Stomach smooth muscle (tissue), 2 donors: ENCODE measurements at regions not wholly inside any gene's neighbourhood (a gene's known extent, or its start where the extent isn't known, plus 50 kb on each side); places are given as distances from the start of the nearest gene placed in this dataset.
"Not testable (repeated sequence)": the region's sequence is repeated elsewhere in the genome, so short reads cannot be mapped to it uniquely, and the experiment has no call there.

ENCODE experiments used
- H3K27ac ChIP-seq: one replicate; pipeline ENCODE4 v1.7.0; 2013; ENCODE audit warnings: mild to moderate bottlenecking, low read length, inconsistent platforms
- H3K27me3 ChIP-seq, 2 donors: one replicate each; pipeline ENCODE4 v1.7.0; 2013; ENCODE audit warnings: low read length in 2 of 2; ENCODE audit not compliant: insufficient read depth in 2 of 2, control insufficient read depth in 1 of 2
- H3K36me3 ChIP-seq, 2 donors: one replicate each; pipeline ENCODE4 v1.7.0; 2013; ENCODE audit warnings: low read length in 2 of 2; ENCODE audit not compliant: control insufficient read depth in 2 of 2, insufficient read depth in 2 of 2
- H3K4me1 ChIP-seq: one replicate; pipeline ENCODE4 v1.7.0; 2013; ENCODE audit warnings: low read length; ENCODE audit not compliant: control insufficient read depth, insufficient read depth
- H3K4me3 ChIP-seq, 2 donors: one replicate each; pipeline ENCODE4 v1.7.0; 2013; ENCODE audit warnings: low read length in 2 of 2
- H3K9ac ChIP-seq, 2 donors: one replicate each; pipeline ENCODE4 v1.7.0; 2013; ENCODE audit warnings: low read length in 2 of 2, mild to moderate bottlenecking in 1 of 2
- H3K9me3 ChIP-seq, 2 donors: one replicate each; pipeline ENCODE4 v1.7.0; 2013; ENCODE audit warnings: low read length in 2 of 2; ENCODE audit not compliant: control insufficient read depth in 2 of 2
- donor health status: healthy.
- donor health status: Pancreatic carcinoma.

- H3K4me3 ChIP-seq, H3K27me3 ChIP-seq, H3K9me3 ChIP-seq, H3K27ac ChIP-seq, H3K36me3 ChIP-seq, H3K9ac ChIP-seq, H3K4me1 ChIP-seq: not testable (repeated sequence)
Observed at GRCh38 chr6:71007298-71007697, 50.4 kb upstream of the B3GAT2 start.

- no peak overlapping the region for H3K9ac ChIP-seq
Observed at GRCh38 chr6:71011871-71012371, 55.1 kb upstream of the B3GAT2 start.

GRCh38 chr6:71012866-71013469 is 56.1 kb upstream of the B3GAT2 start:
- Histone ChIP-seq H3K9ac (no peak overlapping the region), H3K9me3 (no peaks in the 10 kb centered on the region), H3K27ac (no peak overlapping the region), H3K4me1 (no peaks in the 10 kb centered on the region), H3K36me3 (no peaks in the 10 kb centered on the region), H3K27me3 (no peaks in the 10 kb centered on the region), H3K4me3 (no peak overlapping the region)

More at GRCh38 chr6:71011871-71012371, 55.1 kb upstream of the B3GAT2 start:
- no peaks in the 10 kb centered on the region for H3K27me3 ChIP-seq
- no peak overlapping the region for H3K4me3 ChIP-seq
- H3K4me1 ChIP-seq: no peaks in the 10 kb centered on the region
- H3K9me3 ChIP-seq: no peaks in the 10 kb centered on the region
- no peaks in the 10 kb centered on the region for H3K36me3 ChIP-seq
- no peak overlapping the region for H3K27ac ChIP-seq

GRCh38 chr6:71015392-71015791 is 58.5 kb upstream of the B3GAT2 start:
- Histone ChIP-seq H3K4me1 (no peaks in the 10 kb centered on the region), H3K27ac (no peak overlapping the region), H3K4me3 (no peak overlapping the region), H3K9me3 (no peaks in the 10 kb centered on the region), H3K9ac (no peak overlapping the region), H3K36me3 (no peaks in the 10 kb centered on the region), H3K27me3 (no peaks in the 10 kb centered on the region)

DNA sequence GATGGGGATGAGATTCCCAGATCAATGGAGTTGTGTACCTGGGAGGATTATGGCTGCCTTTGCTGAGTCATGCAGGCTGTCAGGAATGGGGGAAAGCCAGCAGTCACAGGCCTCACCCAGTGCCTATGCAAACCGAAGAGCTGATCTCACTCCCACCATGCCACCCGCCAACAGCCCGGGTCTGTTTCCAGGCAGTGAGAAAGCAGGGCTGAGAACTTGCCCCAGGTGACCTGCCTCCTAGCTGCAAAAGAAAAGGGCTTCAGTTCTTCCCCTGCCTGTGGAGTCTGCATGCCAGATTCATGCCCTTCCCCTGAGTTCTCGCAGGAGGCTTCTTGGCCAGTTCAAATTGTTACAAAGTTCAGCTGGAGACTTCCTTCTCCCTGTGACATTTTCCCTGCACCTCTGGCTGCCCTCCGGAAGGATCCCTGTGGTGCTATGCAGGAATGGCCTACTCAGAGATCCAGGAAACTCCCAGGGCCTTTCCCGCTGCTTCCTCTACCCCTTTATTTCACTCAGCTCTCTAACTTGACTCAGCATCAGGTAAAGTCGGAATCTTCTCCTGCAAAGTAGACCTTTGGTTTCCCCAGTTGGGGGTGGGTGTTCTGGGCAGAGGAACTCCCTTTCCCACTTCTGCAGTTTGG is 71.5 kb upstream of the B3GAT2 start:
- no peaks in the 10 kb centered on the region for H3K36me3 ChIP-seq
- no peaks in the 10 kb centered on the region for H3K4me1 ChIP-seq
- H3K4me3 ChIP-seq: no peak overlapping the region
- H3K9ac ChIP-seq: no peak overlapping the region
- no peak overlapping the region for H3K27ac ChIP-seq
- H3K27me3 ChIP-seq: no peaks in the 10 kb centered on the region
- no peaks in the 10 kb centered on the region for H3K9me3 ChIP-seq

GRCh38 chr6:71028877-71029252 is 72.0 kb upstream of the B3GAT2 start:
- Histone ChIP-seq H3K9me3 (no peaks in the 10 kb centered on the region), H3K36me3 (no peaks in the 10 kb centered on the region), H3K4me1 (no peaks in the 10 kb centered on the region), H3K4me3 (no peak overlapping the region), H3K27ac (no peak overlapping the region), H3K27me3 (no peaks in the 10 kb centered on the region), H3K9ac (no peak overlapping the region)

DNA sequence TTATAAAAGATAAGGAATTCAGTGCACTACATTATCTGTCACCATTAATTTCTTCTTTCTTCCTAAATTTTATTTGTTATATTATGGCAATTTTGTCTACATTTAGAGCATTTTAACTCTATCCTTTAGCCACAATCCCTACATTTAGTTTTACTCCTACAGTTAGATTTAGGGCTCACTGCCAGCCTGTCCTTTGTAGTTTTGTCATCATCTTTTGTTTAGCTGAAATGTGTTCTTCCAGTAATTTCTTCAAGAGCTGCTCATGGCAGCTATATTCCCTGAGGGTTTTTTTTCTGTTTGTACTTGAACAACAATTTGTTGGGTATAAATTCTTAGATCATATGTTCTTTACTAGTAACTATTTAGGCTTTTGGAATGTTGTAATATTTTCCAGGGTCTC is 72.7 kb upstream of the B3GAT2 start:
- Histone ChIP-seq H3K9ac (no peak overlapping the region), H3K27ac (no peak overlapping the region)

GRCh38 chr6:71031912-71032311 is 75.1 kb upstream of the B3GAT2 start:
- H3K36me3 ChIP-seq: no peaks in the 10 kb centered on the region
- no peaks in the 10 kb centered on the region for H3K9me3 ChIP-seq

More for the DNA sequence above, 72.7 kb upstream of the B3GAT2 start:
- H3K9me3 ChIP-seq: no peaks in the 10 kb centered on the region
- H3K36me3 ChIP-seq: no peaks in the 10 kb centered on the region
- H3K27me3 ChIP-seq: no peaks in the 10 kb centered on the region
- H3K4me3 ChIP-seq: no peak overlapping the region
- H3K4me1 ChIP-seq: no peaks in the 10 kb centered on the region

DNA sequence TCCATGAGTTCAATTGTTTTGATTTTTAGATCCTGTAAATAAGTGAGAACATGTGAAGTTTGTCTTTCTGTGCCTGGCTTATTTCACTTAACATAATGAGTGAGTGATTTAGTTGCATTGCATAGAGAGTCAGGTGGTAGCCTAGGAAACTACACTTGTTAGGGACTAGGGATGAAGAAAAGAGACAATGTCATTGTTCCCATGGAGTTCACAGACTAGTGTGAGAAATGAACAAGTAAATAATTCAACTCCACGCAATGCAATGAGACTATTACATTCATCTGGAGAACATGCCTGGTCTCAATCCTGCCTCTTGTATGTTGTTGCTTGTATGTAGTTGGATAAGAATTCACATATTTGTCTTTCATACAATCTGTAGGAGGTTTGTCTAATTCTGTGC is 76.3 kb upstream of the B3GAT2 start:
- Histone ChIP-seq H3K36me3 (no peaks in the 10 kb centered on the region), H3K27me3 (no peaks in the 10 kb centered on the region), H3K9ac (no peak overlapping the region), H3K27ac (no peak overlapping the region), H3K4me3 (no peak overlapping the region), H3K9me3 (no peaks in the 10 kb centered on the region), H3K4me1 (no peaks in the 10 kb centered on the region)

More at GRCh38 chr6:71031912-71032311, 75.1 kb upstream of the B3GAT2 start:
- no peaks in the 10 kb centered on the region for H3K27me3 ChIP-seq
- H3K27ac ChIP-seq: no peak overlapping the region
- H3K9ac ChIP-seq: no peak overlapping the region
- no peaks in the 10 kb centered on the region for H3K4me1 ChIP-seq
- H3K4me3 ChIP-seq: no peak overlapping the region

- H3K9me3 ChIP-seq: no peaks in the 10 kb centered on the region
- H3K36me3 ChIP-seq: no peaks in the 10 kb centered on the region
- H3K27ac ChIP-seq: no peak overlapping the region
- H3K4me3 ChIP-seq: no peak overlapping the region
- H3K4me1 ChIP-seq: no peaks in the 10 kb centered on the region
- no peaks in the 10 kb centered on the region for H3K27me3 ChIP-seq
- no peak overlapping the region for H3K9ac ChIP-seq
Observed at GRCh38 chr6:71033890-71034289, 77.0 kb upstream of the B3GAT2 start.
